H1 (cell line): ENCODE measurements at regions not wholly inside any gene's neighbourhood (a gene's known extent, or its start where the extent isn't known, plus 50 kb on each side); places are given as distances from the start of the nearest gene placed in this dataset.

Experiments used
- CTCF ChIA-PET: fragments of 300-600 bp; sonication (Branson Sonifier 250); formaldehyde crosslinking; loops from one replicate; lab custom pipeline; 2021; ENCODE audit not compliant: partially characterized antibody; lab: Charles Lee
- POLR2A ChIA-PET: fragments of 300-600 bp; sonication (Branson Sonifier 250); formaldehyde crosslinking; loops from one replicate; lab custom pipeline; 2021; ENCODE audit warnings: inconsistent platforms; ENCODE audit not compliant: partially characterized antibody; lab: Charles Lee
- DNase-seq, 2 experiments: peaks; one replicate each; pipeline versions ENCODE4 v3.0.0 to v3.0.0-alpha.2; 2010 to 2022; ENCODE audit warnings: low spot score in 2 of 2, low read depth in 1 of 2, mixed read lengths in 1 of 2
- FAIRE-seq: peaks from 2 replicates; lab custom pipeline; 2011; peaks lifted over from hg19 to GRCh38; lab: Jason Lieb, UNC
- H2AFZ ChIP-seq: 2 replicates; pipeline ENCODE4 v1.8.1; 2012; ENCODE audit warnings: low read length, inconsistent platforms
- H2AK5ac ChIP-seq: 2 replicates; pipeline ENCODE4 v1.6.1; 2013; ENCODE audit warnings: low read depth, low read length
- H2BK120ac ChIP-seq: replicated peaks from 2 replicates; pipeline ENCODE3; 2013; ENCODE audit warnings: low read depth, low read length, inconsistent platforms
- H2BK12ac ChIP-seq: 2 replicates; pipeline ENCODE4 v1.6.1; 2013; ENCODE audit warnings: low read depth, low read length
- H2BK15ac ChIP-seq: 2 replicates; pipeline ENCODE4 v1.6.1; 2013; ENCODE audit warnings: low read length
- H2BK20ac ChIP-seq: 2 replicates; pipeline ENCODE4 v1.6.1; 2013; ENCODE audit warnings: low read length
- H2BK5ac ChIP-seq: 2 replicates; pipeline ENCODE4 v1.6.1; 2013; ENCODE audit warnings: low read depth, low read length
- H3K14ac ChIP-seq: 2 replicates; pipeline ENCODE4 v1.6.1; 2013; ENCODE audit warnings: inconsistent platforms; ENCODE audit not compliant: insufficient read length
- H3K18ac ChIP-seq: 2 replicates; pipeline ENCODE4 v1.6.1; 2013; ENCODE audit warnings: low read length; ENCODE audit errors: extremely low read depth
- H3K23ac ChIP-seq: 2 replicates; pipeline ENCODE4 v1.6.1; 2013; ENCODE audit warnings: inconsistent platforms; ENCODE audit not compliant: insufficient read length
- H3K23me2 ChIP-seq: 2 replicates; pipeline ENCODE4 v1.6.1; 2013; ENCODE audit warnings: low read depth, low read length
- H3K27ac ChIP-seq: 2 replicates; pipeline ENCODE4 v1.6.1; 2011; ENCODE audit warnings: low read depth, low read length, inconsistent platforms
- H3K27me3 ChIP-seq, 4 experiments: replicated peaks in 1 of 4; 1 replicate in 1 of 4; 2 replicates in 3 of 4; pipeline versions ENCODE4 v1.6.1 to v1.8.1; 2011 to 2013; ENCODE audit warnings: low read length in 3 of 4, mild to moderate bottlenecking in 3 of 4, inconsistent platforms in 2 of 4, mixed read lengths in 2 of 4, moderate library complexity in 1 of 4; ENCODE audit not compliant: control insufficient read depth in 3 of 4, insufficient read depth in 3 of 4; ENCODE audit errors: extremely low read depth in 1 of 4
- H3K36me3 ChIP-seq, 4 experiments: 2 replicates each; pipeline versions ENCODE4 v1.6.1 to v1.8.1; 2011 to 2013; ENCODE audit warnings: mild to moderate bottlenecking in 4 of 4, low read length in 3 of 4, moderate library complexity in 2 of 4, control low read depth in 1 of 4, inconsistent platforms in 1 of 4; ENCODE audit not compliant: insufficient read depth in 4 of 4, control insufficient read depth in 2 of 4
- H3K4ac ChIP-seq: replicated peaks from 2 replicates; pipeline ENCODE3; 2013; ENCODE audit warnings: low read length, low read depth, mixed read lengths, inconsistent platforms; ENCODE audit not compliant: insufficient read length
- H3K4me1 ChIP-seq, 4 experiments: replicated peaks in 1 of 4; 1 replicate in 1 of 4; 2 replicates in 3 of 4; pipeline versions ENCODE4 v1.6.1 to v1.8.1; 2011 to 2013; ENCODE audit warnings: low read length in 3 of 4, inconsistent platforms in 2 of 4, mixed read lengths in 1 of 4; ENCODE audit not compliant: insufficient read depth in 4 of 4, control insufficient read depth in 3 of 4
- H3K4me2 ChIP-seq, 2 experiments: 2 replicates each; pipeline versions ENCODE4 v1.6.1 to v1.8.1; 2011 to 2013; ENCODE audit warnings: low read depth in 2 of 2, low read length in 2 of 2, control low read depth in 1 of 2, inconsistent platforms in 1 of 2, mild to moderate bottlenecking in 1 of 2; ENCODE audit not compliant: insufficient read depth in 1 of 2
- H3K4me3 ChIP-seq, 4 experiments: fragments of 200-600, 300-600 bp in 1 of 4; sonication (generic), shearing (Covaris generic), sonication (Bioruptor Twin) in 1 of 4; 2 replicates each; pipeline versions ENCODE4 v1.5.1 to v1.8.1; 2011 to 2016; ENCODE audit warnings: low read length in 4 of 4, low read depth in 3 of 4, control low read depth in 2 of 4, inconsistent platforms in 2 of 4, mild to moderate bottlenecking in 2 of 4, mixed read lengths in 1 of 4, moderate library complexity in 1 of 4; ENCODE audit not compliant: insufficient read depth in 2 of 4; ENCODE audit errors: extremely low read depth in 1 of 4
- H3K56ac ChIP-seq: replicated peaks from 2 replicates; pipeline ENCODE3; 2013; ENCODE audit warnings: low read depth, mild to moderate bottlenecking, mixed read lengths, low read length, inconsistent platforms; ENCODE audit not compliant: insufficient read length
- H3K79me1 ChIP-seq: 2 replicates; pipeline ENCODE4 v1.6.1; 2013; ENCODE audit warnings: low read depth, low read length, control low read depth
- H3K79me2 ChIP-seq, 2 experiments: 2 replicates each; pipeline versions ENCODE4 v1.6.1 to v1.8.1; 2012 to 2013; ENCODE audit warnings: low read length in 2 of 2, mild to moderate bottlenecking in 2 of 2, inconsistent platforms in 1 of 2; ENCODE audit not compliant: insufficient read depth in 2 of 2, control insufficient read depth in 1 of 2
- H3K9ac ChIP-seq, 4 experiments: replicated peaks in 1 of 4; 1 replicate in 1 of 4; 2 replicates in 3 of 4; pipeline versions ENCODE4 v1.6.1 to v1.8.1; 2011 to 2013; ENCODE audit warnings: low read depth in 3 of 4, low read length in 3 of 4, control low read depth in 2 of 4, mild to moderate bottlenecking in 2 of 4, moderate library complexity in 2 of 4, inconsistent platforms in 1 of 4; ENCODE audit errors: extremely low read depth in 1 of 4
- H3K9me3 ChIP-seq, 2 experiments: 2 replicates each; pipeline versions ENCODE4 v1.6.1 to v1.8.1; 2012 to 2013; ENCODE audit warnings: mild to moderate bottlenecking in 2 of 2, moderate library complexity in 2 of 2, control low read depth in 1 of 2, inconsistent platforms in 1 of 2, low read depth in 1 of 2, low read length in 1 of 2, mixed read lengths in 1 of 2; ENCODE audit not compliant: insufficient read depth in 2 of 2
- H4K20me1 ChIP-seq, 2 experiments: replicated peaks in 1 of 2; 2 replicates each; pipeline versions ENCODE3 to v1.8.1; 2011 to 2013; ENCODE audit warnings: inconsistent platforms in 2 of 2, low read length in 2 of 2, mild to moderate bottlenecking in 1 of 2; ENCODE audit not compliant: insufficient read depth in 2 of 2, control insufficient read depth in 1 of 2
- H4K5ac ChIP-seq: 2 replicates; pipeline ENCODE4 v1.6.1; 2013; ENCODE audit warnings: low read length, low read depth, mixed read lengths, inconsistent platforms; ENCODE audit not compliant: insufficient read length
- H4K8ac ChIP-seq: 2 replicates; pipeline ENCODE4 v1.8.0; 2013; ENCODE audit warnings: mild to moderate bottlenecking, moderate library complexity, low read length, inconsistent platforms; ENCODE audit not compliant: insufficient read depth; ENCODE audit errors: extremely low read depth
- H4K91ac ChIP-seq: replicated peaks from 2 replicates; pipeline ENCODE3; 2013; ENCODE audit warnings: low read length, mixed read lengths, inconsistent platforms; ENCODE audit not compliant: insufficient read length
- CBX8 ChIP-seq: fragments of 300-800, 300-1000 bp; sonication (generic); IDR thresholded peaks from 2 replicates; pipeline ENCODE4 v1.7.1; 2016; ENCODE audit warnings: low read depth, low read length, borderline replicate concordance
- CHD1 ChIP-seq: IDR thresholded peaks from 2 replicates; pipeline ENCODE4 v1.6.1; 2012; ENCODE audit warnings: low read depth, low read length, improper control_type of control experiment
- CREB1 ChIP-seq: IDR thresholded peaks from 2 replicates; pipeline ENCODE4 v1.6.1; 2012; ENCODE audit warnings: inconsistent platforms
- EP300 ChIP-seq, 2 experiments: IDR thresholded peaks; 1 replicate in 1 of 2; 2 replicates in 1 of 2; pipeline ENCODE4 v1.6.1; 2011 to 2012; ENCODE audit warnings: low read depth in 2 of 2, low read length in 2 of 2, mild to moderate bottlenecking in 2 of 2, borderline replicate concordance in 1 of 2, inconsistent platforms in 1 of 2, moderate library complexity in 1 of 2
- EZH2 ChIP-seq: fragments of 200-600 bp; sonication (generic); IDR thresholded peaks from 2 replicates; pipeline ENCODE4 v1.7.1; 2012; ENCODE audit warnings: low read depth, mild to moderate bottlenecking, moderate library complexity, low read length, inconsistent platforms; ENCODE audit not compliant: severe bottlenecking
- GTF2F1 ChIP-seq: IDR thresholded peaks from 2 replicates; pipeline ENCODE4 v1.6.1; 2012; ENCODE audit warnings: low read depth, low read length, improper control_type of control experiment, borderline replicate concordance
- HDAC6 ChIP-seq: IDR thresholded peaks from one replicate; pipeline ENCODE4 v1.7.1; 2012; ENCODE audit warnings: low read depth, mild to moderate bottlenecking, inconsistent platforms, low read length, moderate library complexity
- JUND ChIP-seq: IDR thresholded peaks from 2 replicates; pipeline ENCODE4 v1.6.1; 2011; ENCODE audit warnings: mild to moderate bottlenecking, improper control_type of control experiment, low read length
- POLR2AphosphoS5 ChIP-seq: IDR thresholded peaks from 2 replicates; pipeline ENCODE4 v1.6.1; 2011; ENCODE audit warnings: low read depth, low read length
- POU5F1 ChIP-seq: IDR thresholded peaks from 2 replicates; pipeline ENCODE4 v1.6.1; 2011; ENCODE audit warnings: low read depth, mild to moderate bottlenecking, low read length, moderate library complexity
- SAP30 ChIP-seq: fragments of 300-600 bp; sonication (generic); IDR thresholded peaks from 2 replicates; pipeline ENCODE4 v1.7.1; 2012; ENCODE audit warnings: low read length, moderate library complexity, mild to moderate bottlenecking, inconsistent platforms; ENCODE audit not compliant: insufficient read depth, insufficient replicate concordance
- SP2 ChIP-seq: IDR thresholded peaks from 2 replicates; pipeline ENCODE4 v1.6.1; 2012; ENCODE audit warnings: mild to moderate bottlenecking, low read length, inconsistent platforms
- SUZ12 ChIP-seq: fragments of 200-600 bp; sonication (generic); IDR thresholded peaks from 2 replicates; pipeline ENCODE4 v1.6.1; 2012; ENCODE audit warnings: mild to moderate bottlenecking, inconsistent platforms, low read length, moderate library complexity, mixed read lengths
- WGBS, 2 experiments: shearing (Covaris generic) in 1 of 2; methylation state at CpG; one replicate each; pipeline versions ENCODE4 v1.1.6 to v1.1.7; 2013 to 2015; ENCODE audit warnings: low lambda C conversion rate in 2 of 2, mixed read lengths in 2 of 2, inconsistent platforms in 1 of 2, low coverage in 1 of 2, missing lambda C conversion rate in 1 of 2; ENCODE audit not compliant: insufficient replicate concordance in 2 of 2, insufficient coverage in 1 of 2, insufficient read length in 1 of 2; ENCODE audit errors: extremely low coverage in 1 of 2, missing lambda C conversion rate in 1 of 2; 5-methylcytosine and 5-hydroxymethylcytosine counted together

DNA sequence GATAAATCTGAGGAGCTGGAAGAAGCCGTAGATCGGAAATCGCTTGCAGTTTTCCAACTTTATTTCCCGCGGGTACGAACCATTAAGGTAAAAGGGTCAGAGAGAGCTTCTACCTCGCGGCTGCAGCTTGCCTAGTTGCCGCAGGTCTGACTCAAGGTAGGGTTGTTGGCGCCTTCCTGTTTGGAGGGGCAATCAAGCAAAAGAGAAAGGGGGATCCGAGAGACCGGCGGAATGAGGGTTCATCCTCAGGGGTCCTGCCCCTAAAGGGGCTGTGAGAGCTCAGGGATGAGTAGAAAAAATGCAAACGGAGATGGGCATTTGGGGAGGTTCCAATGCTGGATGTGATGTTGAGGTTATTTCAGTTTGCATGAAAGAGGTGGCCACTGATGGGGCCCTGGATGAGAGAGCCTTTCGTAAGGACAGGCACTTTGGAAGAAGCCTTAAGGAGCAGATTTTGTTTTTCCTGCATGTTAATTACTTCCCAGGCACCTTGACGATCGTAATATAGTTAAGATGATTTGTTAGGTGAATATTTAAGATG is 265.4 kb downstream of the CGGBP1 start:
- H3K23ac ChIP-seq, result no peak overlapping the region
- H4K20me1 ChIP-seq, result no peaks in the 10 kb centered on the region
- no peak overlapping the region for H3K4ac ChIP-seq
- DNase-seq, result no peak
- FAIRE-seq, result no peak
- peak overlapping the region; percentile 87 to 91 for H3K4me2 ChIP-seq
- H3K27ac ChIP-seq, result no peak overlapping the region
- ChIA-PET POLR2A (interaction anchor here (0.8 kb wide), 1 partner anchor 265 kb away, joined by 3 read pairs; no protein-coding TSS in a partner anchor), CTCF (interaction anchor here (1.2 kb wide), 2 partner anchors 106 to 209 kb away, joined by 4 read pairs; no protein-coding TSS in a partner anchor)
- H3K9ac ChIP-seq, result peak overlapping the region in 3 of 4 experiments; percentile 4 to 5 (median 5); a peak in 3 of 7 replicates
- H3K18ac ChIP-seq, result 0 out of 2 replicates have a peak overlapping the region, but pooled peaks have one; percentile 14
- no peak overlapping the region for H4K91ac ChIP-seq
- H2BK20ac ChIP-seq, result no peak overlapping the region
- H2BK5ac ChIP-seq, result no peak overlapping the region
- H2BK15ac ChIP-seq, result no peak overlapping the region
- H3K79me2 ChIP-seq, result no peaks in the 10 kb centered on the region
- no peak overlapping the region for H2AK5ac ChIP-seq
- H4K8ac ChIP-seq, result peak overlapping the region; percentile 53; the same call in 1 of the 2 replicates
- no peak overlapping the region for H2BK12ac ChIP-seq
- peaks cover 12% of the 10 kb centered on the region; the same call in 1 of the 2 replicates for H3K23me2 ChIP-seq
- H4K5ac ChIP-seq, result no peak overlapping the region
- H3K9me3 ChIP-seq, result no peaks in the 10 kb centered on the region
- peak overlapping the region; percentile 44 to 71 (median 68) for H3K4me3 ChIP-seq
- peaks cover 0 to 2% (median 0%) of the 10 kb centered on the region in 4 experiments; a peak in 2 of 7 replicates for H3K4me1 ChIP-seq
- no peak for TF ChIP-seq SP2
- no peak for TF ChIP-seq CHD1
- TF ChIP-seq CREB1, result no peak
- TF ChIP-seq EP300 (IDR thresholded peaks at IDR 0.05; ENCODE audit: borderline replicate concordance in 1 of 2, low read depth in 2 of 2, low read length in 2 of 2), result no peak
- TF ChIP-seq SUZ12, result 0 out of 2 replicates have a peak, but pooled peaks have one; percentile 26
- no peak for TF ChIP-seq HDAC6
- no peak for TF ChIP-seq POLR2AphosphoS5
- TF ChIP-seq JUND, result no peak
- TF ChIP-seq EZH2, result peak; percentile 43
- no peak for TF ChIP-seq SAP30
- no peak for TF ChIP-seq CBX8
- TF ChIP-seq POU5F1, result no peak
- TF ChIP-seq GTF2F1, result no peak
- no peaks in the 10 kb centered on the region for H3K36me3 ChIP-seq
- no peak overlapping the region for H3K56ac ChIP-seq
- 18% methylated on average over 10 of the region's 17 CpGs; no CpG with 5 or more reads in 1 of the 2 experiments for WGBS, 2 experiments
- peak overlapping the region; percentile 96 for H2AFZ ChIP-seq
- no peaks in the 10 kb centered on the region for H3K79me1 ChIP-seq
- peaks cover 2 to 23% (median 10%) of the 10 kb centered on the region in 4 experiments for H3K27me3 ChIP-seq
- no peak overlapping the region for H2BK120ac ChIP-seq
- no peak overlapping the region for H3K14ac ChIP-seq
